ENCODE measurements at regions not wholly inside any gene's neighbourhood (a gene's known extent, or its start where the extent isn't known, plus 50 kb on each side); places are given as distances from the start of the nearest gene placed in this dataset.

DNA sequence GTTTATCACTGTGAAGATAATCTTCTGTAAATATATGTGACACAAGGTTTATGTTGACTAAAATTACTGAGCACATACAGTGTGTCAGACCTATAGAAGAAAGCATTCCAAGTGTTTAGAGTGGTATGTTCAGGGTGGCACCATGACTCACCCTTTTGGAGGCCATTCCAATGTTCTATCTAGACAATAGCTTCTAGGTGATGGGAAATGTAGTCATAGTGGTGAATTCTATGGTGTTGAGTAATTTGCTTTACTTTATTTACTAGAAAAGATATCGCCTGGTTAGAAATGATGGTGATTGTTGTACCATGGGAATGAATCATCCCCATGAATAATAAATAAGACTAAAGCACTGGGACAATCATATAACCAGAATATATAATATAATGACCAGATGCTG, 72.9 kb upstream of the OR4C15 start:
- no peaks in the 10 kb centered on the region for H4K20me1 ChIP-seq (ENCODE audit: control insufficient read depth, insufficient read depth, insufficient read length)
- H3K4ac ChIP-seq (ENCODE audit: low read depth, low read length): no peak overlapping the region
- H3T11ph ChIP-seq (ENCODE audit: low read length): no peak overlapping the region
- no peak overlapping the region for H4K8ac ChIP-seq (replicated peaks; ENCODE audit: insufficient read length, low read depth, low read length)
- no peaks in the 10 kb centered on the region; the same call in 1 of the 2 replicates for H3K27me3 Mint-ChIP-seq (ENCODE audit: low read depth)
- H3K23me2 ChIP-seq (ENCODE audit: insufficient read length, low read depth, low read length, poor library complexity, severe bottlenecking): no peaks in the 10 kb centered on the region
- no peak overlapping the region for H2BK20ac ChIP-seq (ENCODE audit: low read depth, low read length, poor library complexity, severe bottlenecking)
- H3K27me3 ChIP-seq (ENCODE audit: insufficient read depth, low read length): no peaks in the 10 kb centered on the region
- no peaks in the 10 kb centered on the region for H3K79me2 ChIP-seq (ENCODE audit: insufficient read depth, low read length)
- no CpG with 5 or more reads among the region's 1 CpG for WGBS (ENCODE audit: extremely low coverage, insufficient read length, low lambda C conversion rate)
- no peak overlapping the region for H3K56ac ChIP-seq (ENCODE audit: insufficient read length, low read depth, low read length)
- no peaks in the 10 kb centered on the region for H3K4me1 ChIP-seq (ENCODE audit: insufficient read depth, low read length)
- no peak overlapping the region for H2BK5ac ChIP-seq (ENCODE audit: insufficient read length, low read length)
- no peaks in the 10 kb centered on the region for H3K79me1 ChIP-seq (ENCODE audit: insufficient read depth, low read depth, low read length, poor library complexity, severe bottlenecking)
- H3K4me2 ChIP-seq (ENCODE audit: insufficient read depth, insufficient read length, low read length): no peak overlapping the region
- no peak for DNase-seq
- H2AK5ac ChIP-seq (ENCODE audit: insufficient read length, low read length): no peak overlapping the region
- no peak overlapping the region for H2AFZ ChIP-seq (ENCODE audit: low read length)
- no peak overlapping the region for H2BK15ac ChIP-seq (ENCODE audit: low read depth, low read length)
- no peak overlapping the region for H3K23ac ChIP-seq (ENCODE audit: insufficient read length, low read depth, low read length)
- H3K27ac Mint-ChIP-seq: no peak overlapping the region
- H3K27ac ChIP-seq (ENCODE audit: insufficient read length, low read depth, low read length): no peak overlapping the region
- no peak overlapping the region for H3K14ac ChIP-seq (ENCODE audit: insufficient read depth, low read length)
- peaks cover 4 to 12% (median 12%) of the 10 kb centered on the region in 3 experiments; a peak in 6 of 7 replicates for H3K36me3 Mint-ChIP-seq (ENCODE audit: insufficient read depth in 1 of 3, low read depth in 3 of 3)
- H3K18ac ChIP-seq (ENCODE audit: insufficient read length, low read depth, low read length): no peak overlapping the region
- peaks cover 63% of the 10 kb centered on the region for H3K9me3 ChIP-seq (ENCODE audit: control insufficient read depth, low read depth, low read length)
- H2BK12ac ChIP-seq (ENCODE audit: insufficient read length, low read depth, low read length): no peak overlapping the region
- no peak overlapping the region for H4K5ac ChIP-seq (ENCODE audit: insufficient read length, low read depth, low read length)
- no peak overlapping the region for H2BK120ac ChIP-seq (ENCODE audit: low read depth, low read length, poor library complexity, severe bottlenecking)
- H3K4me1 Mint-ChIP-seq: no peaks in the 10 kb centered on the region
- H3K9me3 Mint-ChIP-seq: peaks cover 76 to 80% of the 10 kb centered on the region in 2 experiments
- no peak overlapping the region for H4K91ac ChIP-seq (ENCODE audit: insufficient read length, low read depth, low read length)
- H3K4me3 Mint-ChIP-seq: no peak overlapping the region
- TF ChIP-seq, protein P1, sequence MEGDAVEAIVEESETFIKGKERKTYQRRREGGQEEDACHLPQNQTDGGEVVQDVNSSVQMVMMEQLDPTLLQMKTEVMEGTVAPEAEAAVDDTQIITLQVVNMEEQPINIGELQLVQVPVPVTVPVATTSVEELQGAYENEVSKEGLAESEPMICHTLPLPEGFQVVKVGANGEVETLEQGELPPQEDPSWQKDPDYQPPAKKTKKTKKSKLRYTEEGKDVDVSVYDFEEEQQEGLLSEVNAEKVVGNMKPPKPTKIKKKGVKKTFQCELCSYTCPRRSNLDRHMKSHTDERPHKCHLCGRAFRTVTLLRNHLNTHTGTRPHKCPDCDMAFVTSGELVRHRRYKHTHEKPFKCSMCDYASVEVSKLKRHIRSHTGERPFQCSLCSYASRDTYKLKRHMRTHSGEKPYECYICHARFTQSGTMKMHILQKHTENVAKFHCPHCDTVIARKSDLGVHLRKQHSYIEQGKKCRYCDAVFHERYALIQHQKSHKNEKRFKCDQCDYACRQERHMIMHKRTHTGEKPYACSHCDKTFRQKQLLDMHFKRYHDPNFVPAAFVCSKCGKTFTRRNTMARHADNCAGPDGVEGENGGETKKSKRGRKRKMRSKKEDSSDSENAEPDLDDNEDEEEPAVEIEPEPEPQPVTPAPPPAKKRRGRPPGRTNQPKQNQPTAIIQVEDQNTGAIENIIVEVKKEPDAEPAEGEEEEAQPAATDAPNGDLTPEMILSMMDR (conservative IDR thresholded peaks at IDR 0.05): no peak
- no peak overlapping the region for H3K9ac ChIP-seq (ENCODE audit: extremely low read depth, insufficient read length, low read length)

Measured in H9 (cell line).